C4-2B (cell line): ENCODE measurements at regions not wholly inside any gene's neighbourhood (a gene's known extent, or its start where the extent isn't known, plus 50 kb on each side); places are given as distances from the start of the nearest gene placed in this dataset.

Experiments used
- H3K27ac ChIP-seq: fragments of 450-650 bp; 2 replicates; pipeline ENCODE4 v1.5.1; 2017
- CTCF ChIP-seq: fragments of 450-650 bp; conservative IDR thresholded peaks from 2 replicates; pipeline ENCODE4 v1.5.1; 2017; ENCODE audit warnings: mild to moderate bottlenecking
- ZFX ChIP-seq: fragments of 450-650 bp; IDR thresholded peaks from 2 replicates; pipeline ENCODE4 v1.6.1; 2017

- TF ChIP-seq ZFX = no peak
- TF ChIP-seq CTCF = no peak
- no peak overlapping the region for H3K27ac ChIP-seq
Measured at GRCh38 chr4:79467246-79467932, 59.4 kb upstream of the GK2 start.

GRCh38 chr4:79466621-79467020 lies 58.6 kb upstream of the GK2 start:
- no peak overlapping the region for H3K27ac ChIP-seq
- no peak for TF ChIP-seq ZFX
- TF ChIP-seq CTCF = no peak
